ENCODE measurements at regions not wholly inside any gene's neighbourhood (a gene's known extent, or its start where the extent isn't known, plus 50 kb on each side); places are given as distances from the start of the nearest gene placed in this dataset.

DNA sequence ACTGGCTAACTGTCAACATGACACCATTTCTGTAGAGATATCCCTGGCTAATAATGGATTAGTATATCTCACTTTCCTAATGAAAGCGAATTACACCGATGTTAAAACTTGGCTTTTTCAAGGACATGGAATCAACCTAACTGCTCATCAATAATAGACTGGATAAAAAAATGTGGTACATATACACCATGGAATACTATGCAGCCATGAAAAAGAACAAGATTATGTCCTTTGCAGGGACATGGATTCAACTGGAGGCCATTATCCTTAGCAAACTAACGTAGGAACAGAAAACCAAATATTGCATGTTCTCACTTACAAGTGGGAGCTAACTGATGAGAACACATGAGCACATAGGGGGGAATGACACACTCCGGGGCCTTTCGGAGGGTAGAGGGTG is 62.6 kb downstream of the ZIC1 start:
- intact Hi-C loops (cut with DNase I; ENCODE audit: low total_unique reads) = no loop called here
- no peaks in the 10 kb centered on the region for H3K4me1 ChIP-seq
- TF ChIP-seq, protein P1, sequence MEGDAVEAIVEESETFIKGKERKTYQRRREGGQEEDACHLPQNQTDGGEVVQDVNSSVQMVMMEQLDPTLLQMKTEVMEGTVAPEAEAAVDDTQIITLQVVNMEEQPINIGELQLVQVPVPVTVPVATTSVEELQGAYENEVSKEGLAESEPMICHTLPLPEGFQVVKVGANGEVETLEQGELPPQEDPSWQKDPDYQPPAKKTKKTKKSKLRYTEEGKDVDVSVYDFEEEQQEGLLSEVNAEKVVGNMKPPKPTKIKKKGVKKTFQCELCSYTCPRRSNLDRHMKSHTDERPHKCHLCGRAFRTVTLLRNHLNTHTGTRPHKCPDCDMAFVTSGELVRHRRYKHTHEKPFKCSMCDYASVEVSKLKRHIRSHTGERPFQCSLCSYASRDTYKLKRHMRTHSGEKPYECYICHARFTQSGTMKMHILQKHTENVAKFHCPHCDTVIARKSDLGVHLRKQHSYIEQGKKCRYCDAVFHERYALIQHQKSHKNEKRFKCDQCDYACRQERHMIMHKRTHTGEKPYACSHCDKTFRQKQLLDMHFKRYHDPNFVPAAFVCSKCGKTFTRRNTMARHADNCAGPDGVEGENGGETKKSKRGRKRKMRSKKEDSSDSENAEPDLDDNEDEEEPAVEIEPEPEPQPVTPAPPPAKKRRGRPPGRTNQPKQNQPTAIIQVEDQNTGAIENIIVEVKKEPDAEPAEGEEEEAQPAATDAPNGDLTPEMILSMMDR (IDR thresholded peaks at IDR 0.05) = no peak
- TF ChIP-seq POLR2A (IDR thresholded peaks at IDR 0.05) = no peak

GRCh38 chr3:147472846-147473245 is 63.7 kb downstream of the ZIC1 start:
- WGBS, 2 donors = 84 to 86% methylated on average over 1 of the region's 1 CpG
- Histone ChIP-seq H3K4me1 (no peaks in the 10 kb centered on the region), H3K9me3 (no peaks in the 10 kb centered on the region), H3K36me3 (ENCODE audit: low read depth, missing control alignments) (no peaks in the 10 kb centered on the region), H3K4me3 (no peak overlapping the region), H3K27me3 (no peaks in the 10 kb centered on the region), H3K27ac (no peak overlapping the region)
- TF ChIP-seq POLR2A (IDR thresholded peaks at IDR 0.05) = no peak
- TF ChIP-seq, protein P1 (IDR thresholded peaks at IDR 0.05) = no peak
- intact Hi-C loops (cut with DNase I; ENCODE audit: low total_unique reads) = no loop called here
- DNase-seq = no peak

More for the DNA sequence above, 62.6 kb downstream of the ZIC1 start:
- Histone ChIP-seq H3K9me3 (no peaks in the 10 kb centered on the region), H3K36me3 (ENCODE audit: low read depth, missing control alignments) (no peaks in the 10 kb centered on the region), H3K4me3 (no peak overlapping the region), H3K27me3 (no peaks in the 10 kb centered on the region), H3K27ac (no peak overlapping the region)
- WGBS, 2 donors = 92 to 94% methylated on average over 5 of the region's 5 CpGs
- no peak for DNase-seq

DNA sequence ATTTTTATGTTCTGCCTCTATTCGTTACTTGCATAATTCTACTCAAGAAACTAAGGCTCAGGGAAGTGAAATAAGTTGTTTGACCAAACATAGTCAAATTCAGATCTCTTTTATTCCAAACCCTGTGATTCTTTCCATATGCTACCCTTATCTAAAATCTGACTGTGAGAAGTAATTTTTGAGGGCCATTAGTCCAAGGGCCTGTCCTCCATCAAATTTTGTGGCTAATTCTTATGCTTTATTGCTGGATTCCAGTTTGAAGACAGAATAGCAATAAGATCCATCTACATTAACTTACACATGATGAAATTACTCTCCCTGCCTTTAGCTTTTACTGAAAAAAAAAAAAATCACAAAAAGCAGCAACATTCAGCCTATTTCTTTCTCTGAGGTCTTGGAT is 74.0 kb downstream of the ZIC1 start:
- H3K4me3 ChIP-seq = no peak overlapping the region
- no peaks in the 10 kb centered on the region for H3K36me3 ChIP-seq (ENCODE audit: low read depth, missing control alignments)
- WGBS, 2 donors = 79 to 88% methylated on average over 1 of the region's 1 CpG
- no peaks in the 10 kb centered on the region for H3K27me3 ChIP-seq
- H3K4me1 ChIP-seq = no peaks in the 10 kb centered on the region
- no peak overlapping the region for H3K27ac ChIP-seq
- TF ChIP-seq POLR2A (IDR thresholded peaks at IDR 0.05) = no peak
- TF ChIP-seq, protein P1 (IDR thresholded peaks at IDR 0.05) = no peak
- no peaks in the 10 kb centered on the region for H3K9me3 ChIP-seq
- intact Hi-C loops (cut with DNase I; ENCODE audit: low total_unique reads) = no loop called here
- no peak for DNase-seq

DNA sequence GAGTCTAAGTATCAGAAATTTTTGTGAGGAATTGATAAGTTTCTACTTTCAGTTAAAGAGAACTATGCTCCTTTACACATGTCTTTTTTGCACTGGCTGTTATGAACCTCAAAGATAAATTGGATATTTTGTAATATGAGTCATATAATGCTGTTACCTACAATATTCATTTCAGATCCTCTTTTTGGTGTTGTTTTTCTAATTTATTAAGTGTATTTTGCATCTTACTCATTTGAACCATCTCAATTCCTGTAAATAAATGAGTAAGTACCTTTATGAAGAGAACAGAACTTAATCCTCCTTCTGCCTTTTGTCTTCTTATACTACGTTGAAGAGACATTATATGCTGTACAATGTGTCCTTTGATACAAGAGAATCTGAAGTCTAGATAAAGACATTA is 74.4 kb downstream of the ZIC1 start:
- Histone ChIP-seq H3K36me3 (ENCODE audit: low read depth, missing control alignments) (no peaks in the 10 kb centered on the region), H3K27me3 (no peaks in the 10 kb centered on the region), H3K27ac (no peak overlapping the region), H3K4me1 (no peaks in the 10 kb centered on the region), H3K4me3 (no peak overlapping the region), H3K9me3 (no peaks in the 10 kb centered on the region)
- DNase-seq = no peak
- TF ChIP-seq, protein P1 (IDR thresholded peaks at IDR 0.05) = no peak
- TF ChIP-seq POLR2A (IDR thresholded peaks at IDR 0.05) = no peak
- 48 to 59% methylated on average over 1 of the region's 1 CpG for WGBS, 2 donors
- intact Hi-C loops (cut with DNase I; ENCODE audit: low total_unique reads) = no loop called here

GRCh38 chr3:147493065-147493464 is 83.9 kb downstream of the ZIC1 start:
- intact Hi-C loops (cut with DNase I; ENCODE audit: low total_unique reads) = no loop called here
- H3K9me3 ChIP-seq = no peaks in the 10 kb centered on the region
- H3K27ac ChIP-seq = no peak overlapping the region
- 92% methylated on average over 5 of the region's 5 CpGs for WGBS, 2 donors
- no peak for DNase-seq
- no peak overlapping the region for H3K4me3 ChIP-seq
- no peaks in the 10 kb centered on the region for H3K4me1 ChIP-seq
- no peaks in the 10 kb centered on the region for H3K27me3 ChIP-seq
- no peak for TF ChIP-seq POLR2A (IDR thresholded peaks at IDR 0.05)
- TF ChIP-seq, protein P1 (IDR thresholded peaks at IDR 0.05) = no peak
- no peaks in the 10 kb centered on the region for H3K36me3 ChIP-seq (ENCODE audit: low read depth, missing control alignments)
